Nephron (organoid): ENCODE measurements at regions not wholly inside any gene's neighbourhood (a gene's known extent, or its start where the extent isn't known, plus 50 kb on each side); places are given as distances from the start of the nearest gene placed in this dataset.
A peak's percentile ranks its signal among the peaks of the same experiment; 100 is the strongest.

Experiments
- H3K27ac Mint-ChIP-seq, 3 experiments: 2 replicates each; pipeline ENCODE4 v1.8.0; 2020; ENCODE audit warnings: mixed read lengths in 3 of 3, mild to moderate bottlenecking in 2 of 3, moderate library complexity in 1 of 3
- H3K27me3 Mint-ChIP-seq: 2 replicates; pipeline ENCODE4 v1.8.0; 2021; ENCODE audit warnings: low read depth, mild to moderate bottlenecking, moderate library complexity, mixed read lengths
- H3K36me3 Mint-ChIP-seq: 2 replicates; pipeline ENCODE4 v1.8.0; 2020; ENCODE audit warnings: low read depth, mixed read lengths
- H3K4me1 Mint-ChIP-seq: 2 replicates; pipeline ENCODE4 v1.8.0; 2020; ENCODE audit warnings: mixed read lengths
- H3K4me3 Mint-ChIP-seq, 3 experiments: 2 replicates each; pipeline ENCODE4 v1.8.0; 2020; ENCODE audit warnings: mild to moderate bottlenecking in 3 of 3, mixed read lengths in 3 of 3, moderate library complexity in 2 of 3
- H3K9me3 Mint-ChIP-seq: 2 replicates; pipeline ENCODE4 v1.8.0; 2020; ENCODE audit warnings: mixed read lengths
- CTCF ChIP-seq, 3 experiments: fragments of 200-600 bp; sonication (generic); IDR thresholded peaks; one replicate each; pipeline ENCODE4 v1.5.0; 2021; ENCODE audit warnings: antibody characterized with exemption in 3 of 3; ENCODE audit not compliant: unreplicated experiment in 3 of 3

- Mint-ChIP-seq H3K27ac (no peak overlapping the region), H3K27me3 (no peaks in the 10 kb centered on the region), H3K9me3 (no peaks in the 10 kb centered on the region), H3K36me3 (no peaks in the 10 kb centered on the region), H3K4me1 (peaks cover 27% of the 10 kb centered on the region), H3K4me3 (no peak overlapping the region)
- TF ChIP-seq CTCF (IDR thresholded peaks at IDR 0.05; ENCODE audit: unreplicated experiment in 3 of 3): no peak
Measured at GRCh38 chr2:215651412-215651811, 215.5 kb upstream of the FN1 start.

- no peaks in the 10 kb centered on the region for H3K27me3 Mint-ChIP-seq
- no peaks in the 10 kb centered on the region for H3K4me1 Mint-ChIP-seq
- H3K9me3 Mint-ChIP-seq: peaks cover 6% of the 10 kb centered on the region
- TF ChIP-seq CTCF (IDR thresholded peaks at IDR 0.05; ENCODE audit: unreplicated experiment in 3 of 3): no peak
- H3K4me3 Mint-ChIP-seq: no peak overlapping the region
- H3K36me3 Mint-ChIP-seq: no peaks in the 10 kb centered on the region
- H3K27ac Mint-ChIP-seq: no peak overlapping the region
Measured at GRCh38 chr2:215644233-215644897, 208.5 kb upstream of the FN1 start.

GRCh38 chr2:215638687-215639086, 202.8 kb upstream of the FN1 start:
- H3K4me3 Mint-ChIP-seq: no peak overlapping the region
- no peaks in the 10 kb centered on the region for H3K27me3 Mint-ChIP-seq
- no peaks in the 10 kb centered on the region for H3K36me3 Mint-ChIP-seq
- H3K4me1 Mint-ChIP-seq: no peaks in the 10 kb centered on the region
- peaks cover 37% of the 10 kb centered on the region for H3K9me3 Mint-ChIP-seq
- H3K27ac Mint-ChIP-seq: no peak overlapping the region
- TF ChIP-seq CTCF (IDR thresholded peaks at IDR 0.05; ENCODE audit: unreplicated experiment in 3 of 3): no peak

GRCh38 chr2:215637651-215638050, 201.8 kb upstream of the FN1 start:
- no peak for TF ChIP-seq CTCF (IDR thresholded peaks at IDR 0.05; ENCODE audit: unreplicated experiment in 3 of 3)
- H3K36me3 Mint-ChIP-seq: peaks cover 6% of the 10 kb centered on the region
- H3K4me1 Mint-ChIP-seq: no peaks in the 10 kb centered on the region
- H3K9me3 Mint-ChIP-seq: peaks cover 46% of the 10 kb centered on the region
- H3K4me3 Mint-ChIP-seq: no peak overlapping the region
- no peaks in the 10 kb centered on the region for H3K27me3 Mint-ChIP-seq
- no peak overlapping the region for H3K27ac Mint-ChIP-seq

- Mint-ChIP-seq H3K27ac (peak overlapping the region in 1 of 3 experiments; percentile 18), H3K9me3 (peaks cover 54% of the 10 kb centered on the region), H3K27me3 (no peaks in the 10 kb centered on the region), H3K4me1 (no peaks in the 10 kb centered on the region), H3K4me3 (no peak overlapping the region), H3K36me3 (peaks cover 6% of the 10 kb centered on the region)
- TF ChIP-seq CTCF (IDR thresholded peaks at IDR 0.05; ENCODE audit: unreplicated experiment in 3 of 3): no peak
Measured at GRCh38 chr2:215636816-215637215, 200.9 kb upstream of the FN1 start.

- no peaks in the 10 kb centered on the region for H3K4me1 Mint-ChIP-seq
- TF ChIP-seq CTCF (IDR thresholded peaks at IDR 0.05; ENCODE audit: unreplicated experiment in 3 of 3): no peak
Measured at GRCh38 chr2:215635788-215636139, 199.9 kb upstream of the FN1 start.

More at GRCh38 chr2:215635788-215636139, 199.9 kb upstream of the FN1 start:
- H3K4me3 Mint-ChIP-seq: no peak overlapping the region
- H3K36me3 Mint-ChIP-seq: peaks cover 6% of the 10 kb centered on the region
- no peak overlapping the region for H3K27ac Mint-ChIP-seq
- peaks cover 62% of the 10 kb centered on the region for H3K9me3 Mint-ChIP-seq
- H3K27me3 Mint-ChIP-seq: no peaks in the 10 kb centered on the region
